Uterus (tissue), 2 donors: ENCODE measurements at regions not wholly inside any gene's neighbourhood (a gene's known extent, or its start where the extent isn't known, plus 50 kb on each side); places are given as distances from the start of the nearest gene placed in this dataset.

Experiments
- CTCF ChIP-seq, 4 experiments: fragments of 200-600 bp in 2 of 4; fragments of 450-650 bp in 2 of 4; sonication (generic) in 2 of 4; IDR thresholded peaks; one replicate each; pipeline ENCODE4 v1.5.1; 2016 to 2019; ENCODE audit warnings: antibody characterized with exemption in 4 of 4, mild to moderate bottlenecking in 2 of 4, moderate library complexity in 1 of 4
- POLR2A ChIP-seq, 2 donors: fragments of 450-650 bp; IDR thresholded peaks; one replicate each; pipeline ENCODE4 v1.6.1; 2016; ENCODE audit warnings: antibody characterized with exemption in 2 of 2, mild to moderate bottlenecking in 1 of 2, moderate library complexity in 1 of 2

GRCh38 chr12:125324861-125325490 is 259.7 kb downstream of the AACS start:
- TF ChIP-seq POLR2A (IDR thresholded peaks at IDR 0.05) (no peak), CTCF (IDR thresholded peaks at IDR 0.05) (no peak)
